ENCODE measurements at regions not wholly inside any gene's neighbourhood (a gene's known extent, or its start where the extent isn't known, plus 50 kb on each side); places are given as distances from the start of the nearest gene placed in this dataset.

DNA sequence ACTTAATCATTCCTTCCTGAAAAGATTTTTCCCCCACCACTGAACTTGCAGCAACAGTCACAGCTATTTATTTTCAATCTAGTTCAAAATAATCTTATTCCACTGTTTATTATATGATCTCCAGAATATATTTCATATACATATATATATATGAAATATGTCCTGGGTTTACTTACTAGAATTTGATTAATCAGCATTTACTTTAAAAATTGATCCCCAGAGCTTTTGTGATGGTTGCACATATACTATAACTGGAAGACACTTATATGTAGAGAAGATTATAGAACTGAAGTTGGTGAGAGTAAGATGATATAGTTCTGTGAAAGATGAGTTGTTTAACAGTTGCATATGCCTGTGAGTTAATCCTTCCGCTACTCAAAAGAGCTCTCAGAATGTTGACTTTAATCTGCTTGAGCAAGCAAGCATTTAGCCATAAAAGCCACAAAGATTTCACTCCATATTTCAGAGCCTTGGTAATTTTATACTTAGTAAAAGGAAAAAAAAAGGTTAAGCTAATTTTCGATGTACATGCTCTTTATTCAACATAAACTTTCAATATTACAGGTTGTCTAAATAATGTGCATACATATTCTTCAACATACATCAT, 399.3 kb upstream of the CDH9 start:
- no peak for DNase-seq
- Histone ChIP-seq H3K36me3 (ENCODE audit: insufficient read depth, low read length) (no peaks in the 10 kb centered on the region), H3K4me3 (ENCODE audit: low read length) (no peak overlapping the region), H3K4me1 (ENCODE audit: insufficient read depth, low read length) (no peaks in the 10 kb centered on the region), H3K9me3 (ENCODE audit: control insufficient read depth in 1 of 2, insufficient read depth in 1 of 2, low read length in 2 of 2) (peaks cover 0 to 13% of the 10 kb centered on the region in 2 experiments), H3K27me3 (ENCODE audit: control insufficient read depth in 1 of 2, insufficient read depth in 2 of 2, low read length in 2 of 2) (no peaks in the 10 kb centered on the region), H3K27ac (ENCODE audit: low read depth in 1 of 2, low read length in 2 of 2) (no peak overlapping the region)
- ChIA-PET POLR2A (no interaction called here), CTCF (no interaction called here)
- intact Hi-C loops (cut with DNase I, micrococcal nuclease) = no loop called here
- no peak for ATAC-seq (ENCODE audit: poor library complexity)
- H3K9me3 Mint-ChIP-seq = peaks cover 21% of the 10 kb centered on the region
- H3K4me1 Mint-ChIP-seq (ENCODE audit: low read depth) = no peaks in the 10 kb centered on the region
- H3K4me3 Mint-ChIP-seq = no peak overlapping the region
- H3K36me3 Mint-ChIP-seq (ENCODE audit: low read depth) = no peaks in the 10 kb centered on the region
- H3K27me3 Mint-ChIP-seq = no peaks in the 10 kb centered on the region
- no peak overlapping the region for H3K27ac Mint-ChIP-seq
- TF ChIP-seq, protein P1, sequence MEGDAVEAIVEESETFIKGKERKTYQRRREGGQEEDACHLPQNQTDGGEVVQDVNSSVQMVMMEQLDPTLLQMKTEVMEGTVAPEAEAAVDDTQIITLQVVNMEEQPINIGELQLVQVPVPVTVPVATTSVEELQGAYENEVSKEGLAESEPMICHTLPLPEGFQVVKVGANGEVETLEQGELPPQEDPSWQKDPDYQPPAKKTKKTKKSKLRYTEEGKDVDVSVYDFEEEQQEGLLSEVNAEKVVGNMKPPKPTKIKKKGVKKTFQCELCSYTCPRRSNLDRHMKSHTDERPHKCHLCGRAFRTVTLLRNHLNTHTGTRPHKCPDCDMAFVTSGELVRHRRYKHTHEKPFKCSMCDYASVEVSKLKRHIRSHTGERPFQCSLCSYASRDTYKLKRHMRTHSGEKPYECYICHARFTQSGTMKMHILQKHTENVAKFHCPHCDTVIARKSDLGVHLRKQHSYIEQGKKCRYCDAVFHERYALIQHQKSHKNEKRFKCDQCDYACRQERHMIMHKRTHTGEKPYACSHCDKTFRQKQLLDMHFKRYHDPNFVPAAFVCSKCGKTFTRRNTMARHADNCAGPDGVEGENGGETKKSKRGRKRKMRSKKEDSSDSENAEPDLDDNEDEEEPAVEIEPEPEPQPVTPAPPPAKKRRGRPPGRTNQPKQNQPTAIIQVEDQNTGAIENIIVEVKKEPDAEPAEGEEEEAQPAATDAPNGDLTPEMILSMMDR (IDR thresholded peaks at IDR 0.05) = no peak

DNA sequence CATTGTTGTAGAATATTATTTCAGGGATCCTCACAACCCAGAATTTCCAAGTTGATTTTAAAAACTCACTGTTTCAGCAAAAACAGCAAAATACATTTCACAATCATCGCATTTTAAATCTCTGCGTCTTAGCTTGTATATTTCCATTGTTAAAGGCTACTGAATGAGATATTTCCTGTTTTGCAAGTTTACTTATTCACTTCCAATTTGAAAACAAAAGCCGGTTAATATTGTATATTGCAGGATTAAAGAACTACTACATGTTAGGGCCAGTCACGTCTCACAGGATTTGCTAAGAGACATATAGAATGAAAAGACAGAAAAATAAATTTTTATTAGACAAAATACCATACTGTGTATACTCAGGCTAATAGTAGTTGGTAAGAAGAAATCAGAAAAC, 395.9 kb upstream of the CDH9 start:
- CTCF ChIA-PET = no interaction called here
- no peaks in the 10 kb centered on the region for H3K36me3 Mint-ChIP-seq (ENCODE audit: low read depth)
- DNase-seq (no peak), ATAC-seq (ENCODE audit: poor library complexity) (no peak)
- intact Hi-C loops (cut with DNase I, micrococcal nuclease) = no loop called here
- H3K4me1 Mint-ChIP-seq (ENCODE audit: low read depth) = no peaks in the 10 kb centered on the region
- peaks cover 0 to 11% of the 10 kb centered on the region in 2 experiments for H3K9me3 ChIP-seq (ENCODE audit: control insufficient read depth in 1 of 2, insufficient read depth in 1 of 2, low read length in 2 of 2)
- H3K27me3 Mint-ChIP-seq = no peaks in the 10 kb centered on the region
- TF ChIP-seq, protein P1 (IDR thresholded peaks at IDR 0.05) = no peak
- H3K4me3 Mint-ChIP-seq = no peak overlapping the region
- no peaks in the 10 kb centered on the region for H3K27me3 ChIP-seq (ENCODE audit: control insufficient read depth in 1 of 2, insufficient read depth in 2 of 2, low read length in 2 of 2)
- no peaks in the 10 kb centered on the region for H3K4me1 ChIP-seq (ENCODE audit: insufficient read depth, low read length)
- peaks cover 19% of the 10 kb centered on the region for H3K9me3 Mint-ChIP-seq
- H3K27ac Mint-ChIP-seq = no peak overlapping the region
- POLR2A ChIA-PET = no interaction called here
- no peak overlapping the region for H3K27ac ChIP-seq (ENCODE audit: low read depth in 1 of 2, low read length in 2 of 2)
- no peak overlapping the region for H3K4me3 ChIP-seq (ENCODE audit: low read length)
- no peaks in the 10 kb centered on the region for H3K36me3 ChIP-seq (ENCODE audit: insufficient read depth, low read length)

DNA sequence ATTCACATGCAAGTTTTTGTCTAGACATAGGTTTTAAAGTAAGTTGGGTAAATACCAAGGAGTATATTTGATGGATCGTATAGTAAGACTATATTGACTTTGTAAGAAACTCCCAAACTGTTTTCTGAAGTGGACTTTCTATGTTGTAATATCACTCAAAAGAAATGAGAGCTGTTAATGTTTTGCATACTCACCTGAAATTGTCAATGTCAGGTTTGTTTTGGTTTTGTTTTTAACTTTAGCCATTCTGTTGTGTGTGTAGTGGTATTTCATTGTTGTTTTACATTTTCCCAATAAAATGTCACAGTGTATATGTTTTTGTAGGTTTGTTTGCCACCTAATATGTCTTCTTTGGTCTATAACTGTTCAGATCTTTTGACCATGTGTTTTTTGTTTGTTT, 375.7 kb upstream of the CDH9 start:
- intact Hi-C loops (cut with DNase I, micrococcal nuclease) = no loop called here
- Histone ChIP-seq H3K36me3 (ENCODE audit: insufficient read depth, low read length) (no peaks in the 10 kb centered on the region), H3K27ac (ENCODE audit: low read depth in 1 of 2, low read length in 2 of 2) (no peak overlapping the region), H3K4me1 (ENCODE audit: insufficient read depth, low read length) (no peaks in the 10 kb centered on the region), H3K27me3 (ENCODE audit: control insufficient read depth in 1 of 2, insufficient read depth in 2 of 2, low read length in 2 of 2) (no peaks in the 10 kb centered on the region), H3K4me3 (ENCODE audit: low read length) (no peak overlapping the region), H3K9me3 (ENCODE audit: control insufficient read depth in 1 of 2, insufficient read depth in 1 of 2, low read length in 2 of 2) (peaks cover 8% of the 10 kb centered on the region in 2 experiments)
- POLR2A ChIA-PET = no interaction called here
- H3K27me3 Mint-ChIP-seq = no peaks in the 10 kb centered on the region
- no peak overlapping the region for H3K27ac Mint-ChIP-seq
- ATAC-seq (ENCODE audit: poor library complexity) = no peak
- TF ChIP-seq, protein P1 (IDR thresholded peaks at IDR 0.05) = no peak
- CTCF ChIA-PET = no interaction called here
- H3K9me3 Mint-ChIP-seq = peaks cover 2% of the 10 kb centered on the region
- no peak overlapping the region for H3K4me3 Mint-ChIP-seq
- no peak for DNase-seq
- H3K4me1 Mint-ChIP-seq (ENCODE audit: low read depth) = no peaks in the 10 kb centered on the region
- no peaks in the 10 kb centered on the region for H3K36me3 Mint-ChIP-seq (ENCODE audit: low read depth)

Measured in CD4-positive, alpha-beta T cell (primary cell).